ENCODE measurements at regions not wholly inside any gene's neighbourhood (a gene's known extent, or its start where the extent isn't known, plus 50 kb on each side); places are given as distances from the start of the nearest gene placed in this dataset.

DNA sequence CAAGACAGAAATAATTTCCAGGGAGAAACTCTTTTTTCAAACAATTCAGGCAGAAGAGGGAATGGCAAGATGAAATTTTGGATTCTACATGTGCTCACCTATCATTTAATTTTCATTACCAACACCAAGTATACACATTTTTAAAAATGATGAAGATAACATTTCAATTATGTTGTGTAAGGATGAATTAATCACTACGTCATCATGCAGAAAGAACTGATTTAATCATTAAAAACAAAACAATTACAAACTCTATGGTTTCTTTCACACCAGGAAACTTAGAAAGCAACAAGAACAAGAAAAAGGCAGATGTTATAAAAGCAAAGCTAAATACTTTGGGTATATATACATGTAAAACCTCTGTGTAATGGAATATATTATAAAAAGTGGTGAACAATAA, 668.5 kb downstream of the NCAM2 start:
- Histone ChIP-seq H3K9me3 (ENCODE audit: control insufficient read depth, insufficient read depth, low read length) (no peaks in the 10 kb centered on the region), H3K4me3 (ENCODE audit: low read depth, low read length) (no peak overlapping the region), H3K27me3 (ENCODE audit: control insufficient read depth, insufficient read depth, low read length) (no peaks in the 10 kb centered on the region), H3K9ac (ENCODE audit: low read depth, low read length) (no peak overlapping the region), H3K27ac (ENCODE audit: low read depth, low read length) (no peak overlapping the region), H3K4me1 (ENCODE audit: control insufficient read depth, insufficient read depth, low read length) (no peaks in the 10 kb centered on the region), H3K36me3 (ENCODE audit: control insufficient read depth, insufficient read depth, low read length) (no peaks in the 10 kb centered on the region)

DNA sequence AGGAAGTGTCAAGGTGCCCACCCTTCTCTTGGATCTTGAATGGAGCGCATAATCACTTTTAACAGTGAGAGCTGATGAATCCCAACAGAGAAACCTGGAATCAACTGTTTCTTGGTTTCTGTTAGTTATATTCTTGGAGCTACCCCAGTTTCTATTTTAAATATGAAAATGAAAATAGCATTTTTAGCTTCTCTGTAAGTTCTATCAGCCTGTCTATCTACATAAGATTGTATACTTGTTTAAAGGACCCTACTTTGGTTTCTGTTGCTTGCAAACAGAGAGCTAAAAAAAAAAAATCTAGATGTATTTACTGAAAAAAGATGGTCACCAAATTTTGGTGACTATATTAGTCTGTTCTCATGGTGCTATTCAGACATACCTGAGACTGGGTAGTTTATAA, 670.0 kb downstream of the NCAM2 start:
- H3K4me1 ChIP-seq (ENCODE audit: control insufficient read depth, insufficient read depth, low read length) = no peaks in the 10 kb centered on the region
- no peak overlapping the region for H3K4me3 ChIP-seq (ENCODE audit: low read depth, low read length)
- no peaks in the 10 kb centered on the region for H3K27me3 ChIP-seq (ENCODE audit: control insufficient read depth, insufficient read depth, low read length)
- no peaks in the 10 kb centered on the region for H3K36me3 ChIP-seq (ENCODE audit: control insufficient read depth, insufficient read depth, low read length)
- H3K27ac ChIP-seq (ENCODE audit: low read depth, low read length) = no peak overlapping the region
- H3K9me3 ChIP-seq (ENCODE audit: control insufficient read depth, insufficient read depth, low read length) = no peaks in the 10 kb centered on the region
- no peak overlapping the region for H3K9ac ChIP-seq (ENCODE audit: low read depth, low read length)

DNA sequence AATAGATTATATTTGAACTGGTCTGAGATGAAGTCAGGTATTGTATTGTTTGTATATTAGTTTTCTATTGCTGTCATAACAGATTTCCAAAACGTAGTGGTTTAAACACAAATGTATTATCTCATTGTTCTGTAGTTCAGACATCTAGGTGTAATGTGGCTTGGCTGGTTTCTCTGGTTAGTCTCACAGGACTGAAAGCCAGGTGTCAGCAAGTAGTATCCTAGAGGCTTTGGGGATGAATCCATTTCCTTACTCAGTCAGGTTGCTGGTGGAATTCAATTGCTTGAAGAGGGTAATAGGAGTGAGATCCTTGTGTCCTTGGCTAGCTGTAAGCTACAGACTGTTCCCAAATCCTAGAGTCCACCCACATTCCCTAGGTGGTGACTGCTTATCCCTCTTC, 675.8 kb downstream of the NCAM2 start:
- no peaks in the 10 kb centered on the region for H3K9me3 ChIP-seq (ENCODE audit: control insufficient read depth, insufficient read depth, low read length)

GRCh38 chr21:21675601-21676000, 677.4 kb downstream of the NCAM2 start:
- Histone ChIP-seq H3K27ac (ENCODE audit: low read depth, low read length) (no peak overlapping the region), H3K4me3 (ENCODE audit: low read depth, low read length) (no peak overlapping the region), H3K9me3 (ENCODE audit: control insufficient read depth, insufficient read depth, low read length) (no peaks in the 10 kb centered on the region), H3K9ac (ENCODE audit: low read depth, low read length) (no peak overlapping the region), H3K36me3 (ENCODE audit: control insufficient read depth, insufficient read depth, low read length) (no peaks in the 10 kb centered on the region), H3K4me1 (ENCODE audit: control insufficient read depth, insufficient read depth, low read length) (no peaks in the 10 kb centered on the region), H3K27me3 (ENCODE audit: control insufficient read depth, insufficient read depth, low read length) (no peaks in the 10 kb centered on the region)

More for the DNA sequence above, 675.8 kb downstream of the NCAM2 start:
- Histone ChIP-seq H3K4me3 (ENCODE audit: low read depth, low read length) (no peak overlapping the region), H3K9ac (ENCODE audit: low read depth, low read length) (no peak overlapping the region), H3K27ac (ENCODE audit: low read depth, low read length) (no peak overlapping the region), H3K27me3 (ENCODE audit: control insufficient read depth, insufficient read depth, low read length) (no peaks in the 10 kb centered on the region), H3K4me1 (ENCODE audit: control insufficient read depth, insufficient read depth, low read length) (no peaks in the 10 kb centered on the region), H3K36me3 (ENCODE audit: control insufficient read depth, insufficient read depth, low read length) (no peaks in the 10 kb centered on the region)

DNA sequence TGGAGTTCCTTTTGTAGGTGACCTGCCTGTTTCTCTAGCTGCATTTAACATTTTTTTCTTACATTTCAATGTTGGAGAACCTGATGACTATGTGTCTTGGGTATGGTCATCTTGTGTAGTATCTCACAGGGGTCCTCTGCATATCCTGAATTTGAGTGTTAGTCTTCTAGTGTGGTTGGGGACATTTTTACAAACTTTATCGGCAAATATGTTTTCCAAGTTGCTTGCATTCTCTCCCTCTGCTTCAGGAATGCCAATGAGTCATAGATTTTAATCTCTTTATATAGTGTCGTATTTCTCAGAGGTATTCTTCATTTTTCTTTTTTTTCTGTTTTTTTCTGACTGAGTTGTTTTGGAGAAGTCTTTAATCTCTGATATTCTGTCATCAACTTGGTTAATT, 684.0 kb downstream of the NCAM2 start:
- Histone ChIP-seq H3K27ac (ENCODE audit: low read depth, low read length) (no peak overlapping the region), H3K4me3 (ENCODE audit: low read depth, low read length) (no peak overlapping the region), H3K27me3 (ENCODE audit: control insufficient read depth, insufficient read depth, low read length) (no peaks in the 10 kb centered on the region), H3K9ac (ENCODE audit: low read depth, low read length) (no peak overlapping the region), H3K36me3 (ENCODE audit: control insufficient read depth, insufficient read depth, low read length) (no peaks in the 10 kb centered on the region), H3K9me3 (ENCODE audit: control insufficient read depth, insufficient read depth, low read length) (no peaks in the 10 kb centered on the region), H3K4me1 (ENCODE audit: control insufficient read depth, insufficient read depth, low read length) (no peaks in the 10 kb centered on the region)

- H3K27me3 ChIP-seq (ENCODE audit: control insufficient read depth, insufficient read depth, low read length) = no peaks in the 10 kb centered on the region
- H3K4me1 ChIP-seq (ENCODE audit: control insufficient read depth, insufficient read depth, low read length) = peaks cover 4% of the 10 kb centered on the region; the same call in 1 of the 2 replicates
- H3K4me3 ChIP-seq (ENCODE audit: low read depth, low read length) = no peak overlapping the region
- H3K9me3 ChIP-seq (ENCODE audit: control insufficient read depth, insufficient read depth, low read length) = no peaks in the 10 kb centered on the region
- H3K9ac ChIP-seq (ENCODE audit: low read depth, low read length) = no peak overlapping the region
- H3K27ac ChIP-seq (ENCODE audit: low read depth, low read length) = no peak overlapping the region
- H3K36me3 ChIP-seq (ENCODE audit: control insufficient read depth, insufficient read depth, low read length) = no peaks in the 10 kb centered on the region
Observed at GRCh38 chr21:21688889-21689288, 690.7 kb downstream of the NCAM2 start.

- Histone ChIP-seq H3K36me3 (ENCODE audit: control insufficient read depth, insufficient read depth, low read length) (no peaks in the 10 kb centered on the region), H3K4me3 (ENCODE audit: low read depth, low read length) (no peak overlapping the region), H3K9me3 (ENCODE audit: control insufficient read depth, insufficient read depth, low read length) (no peaks in the 10 kb centered on the region), H3K27ac (ENCODE audit: low read depth, low read length) (no peak overlapping the region), H3K27me3 (ENCODE audit: control insufficient read depth, insufficient read depth, low read length) (no peaks in the 10 kb centered on the region), H3K9ac (ENCODE audit: low read depth, low read length) (no peak overlapping the region), H3K4me1 (ENCODE audit: control insufficient read depth, insufficient read depth, low read length) (peaks cover 4% of the 10 kb centered on the region; the same call in 1 of the 2 replicates)
Observed at GRCh38 chr21:21690068-21690665, 692.0 kb downstream of the NCAM2 start.

DNA sequence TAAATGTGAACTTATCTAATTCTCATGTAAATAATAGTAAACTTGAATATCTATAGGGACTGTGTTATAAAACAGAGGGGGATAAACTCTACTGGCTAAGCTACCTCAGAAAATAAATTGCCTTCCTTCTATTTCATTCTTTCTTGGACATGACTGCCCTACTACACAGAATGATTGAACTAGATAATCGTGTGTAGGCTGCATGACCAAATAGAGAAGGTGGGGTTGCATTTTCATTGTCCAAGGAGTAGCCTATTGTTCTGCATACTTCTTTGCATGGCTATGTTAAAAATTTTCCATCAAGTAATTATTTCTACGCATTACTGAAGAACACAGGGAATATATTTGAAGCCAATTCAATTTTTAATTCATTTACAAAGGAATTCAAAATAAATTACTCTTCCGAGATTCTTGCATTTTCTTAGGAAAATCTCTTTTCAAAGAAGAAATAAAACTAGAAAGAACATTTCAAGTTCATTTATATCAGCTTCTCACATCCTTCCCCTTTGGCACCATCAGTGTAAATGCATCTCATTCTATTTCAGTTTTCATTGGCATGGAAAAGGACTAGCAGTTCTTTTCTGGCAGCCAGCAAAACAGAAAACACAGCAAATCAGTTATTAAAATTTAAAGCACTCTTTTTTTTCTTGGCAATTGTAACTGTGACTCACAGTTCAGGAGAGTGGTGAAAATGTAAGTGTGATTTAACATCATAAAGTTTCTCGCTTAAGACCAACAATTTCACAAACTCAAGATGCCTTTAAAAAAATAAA, 714.7 kb downstream of the NCAM2 start:
- H3K27me3 ChIP-seq (ENCODE audit: control insufficient read depth, insufficient read depth, low read length) = no peaks in the 10 kb centered on the region
- no peaks in the 10 kb centered on the region for H3K9me3 ChIP-seq (ENCODE audit: control insufficient read depth, insufficient read depth, low read length)
- H3K4me3 ChIP-seq (ENCODE audit: low read depth, low read length) = no peak overlapping the region
- H3K9ac ChIP-seq (ENCODE audit: low read depth, low read length) = no peak overlapping the region
- H3K27ac ChIP-seq (ENCODE audit: low read depth, low read length) = no peak overlapping the region
- H3K4me1 ChIP-seq (ENCODE audit: control insufficient read depth, insufficient read depth, low read length) = peaks cover 25% of the 10 kb centered on the region
- H3K36me3 ChIP-seq (ENCODE audit: control insufficient read depth, insufficient read depth, low read length) = no peaks in the 10 kb centered on the region

DNA sequence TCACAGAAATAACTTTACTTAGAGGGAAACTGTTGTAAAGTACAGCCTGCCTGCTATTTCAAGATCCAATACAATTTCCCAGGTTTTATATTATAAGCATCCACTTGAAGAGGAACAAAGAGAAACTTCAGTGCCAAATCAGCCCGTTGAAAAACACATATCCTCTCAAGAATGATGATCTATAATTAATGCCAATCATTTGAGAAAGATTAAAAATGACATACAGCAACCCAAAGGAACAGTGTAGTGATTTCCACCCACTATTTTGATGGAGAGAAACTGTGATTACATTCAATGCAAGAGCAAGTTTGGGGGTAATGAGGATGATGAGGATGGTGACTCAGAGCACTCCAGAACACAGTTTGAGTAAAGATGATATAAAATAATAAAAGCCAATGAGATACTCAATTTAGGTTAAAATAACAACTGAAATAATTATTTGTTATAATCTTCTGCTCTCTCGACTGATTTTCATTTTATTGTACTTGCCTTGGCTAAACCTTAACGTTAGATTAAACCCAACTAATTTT, 715.5 kb downstream of the NCAM2 start:
- H3K9ac ChIP-seq (ENCODE audit: low read depth, low read length) = no peak overlapping the region
- H3K4me3 ChIP-seq (ENCODE audit: low read depth, low read length) = no peak overlapping the region
- no peaks in the 10 kb centered on the region for H3K9me3 ChIP-seq (ENCODE audit: control insufficient read depth, insufficient read depth, low read length)
- H3K27me3 ChIP-seq (ENCODE audit: control insufficient read depth, insufficient read depth, low read length) = no peaks in the 10 kb centered on the region
- H3K36me3 ChIP-seq (ENCODE audit: control insufficient read depth, insufficient read depth, low read length) = no peaks in the 10 kb centered on the region
- H3K27ac ChIP-seq (ENCODE audit: low read depth, low read length) = no peak overlapping the region
- peaks cover 25% of the 10 kb centered on the region for H3K4me1 ChIP-seq (ENCODE audit: control insufficient read depth, insufficient read depth, low read length)

DNA sequence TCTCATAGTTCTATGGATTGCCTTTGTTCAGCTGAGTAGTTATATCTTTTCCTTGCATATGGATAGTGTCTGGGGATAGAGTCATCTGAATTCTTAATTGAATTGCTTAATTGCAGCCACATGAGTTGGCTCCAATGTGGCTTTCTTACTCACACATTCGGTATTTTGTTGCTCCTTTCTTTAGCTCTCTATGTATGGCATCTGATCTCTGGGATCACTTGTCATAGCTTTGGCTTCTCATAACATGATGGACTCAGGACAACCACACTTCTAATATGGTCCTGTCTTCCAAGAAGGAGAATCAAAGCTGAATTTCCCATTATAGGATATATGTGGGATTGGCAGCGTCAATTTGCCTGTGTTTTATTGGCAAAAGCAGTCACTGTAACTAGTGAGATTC, 716.2 kb downstream of the NCAM2 start:
- H3K9ac ChIP-seq (ENCODE audit: low read depth, low read length) = no peak overlapping the region
- peaks cover 25% of the 10 kb centered on the region for H3K4me1 ChIP-seq (ENCODE audit: control insufficient read depth, insufficient read depth, low read length)
- H3K27me3 ChIP-seq (ENCODE audit: control insufficient read depth, insufficient read depth, low read length) = no peaks in the 10 kb centered on the region
- H3K27ac ChIP-seq (ENCODE audit: low read depth, low read length) = no peak overlapping the region
- H3K9me3 ChIP-seq (ENCODE audit: control insufficient read depth, insufficient read depth, low read length) = no peaks in the 10 kb centered on the region
- no peak overlapping the region for H3K4me3 ChIP-seq (ENCODE audit: low read depth, low read length)
- H3K36me3 ChIP-seq (ENCODE audit: control insufficient read depth, insufficient read depth, low read length) = no peaks in the 10 kb centered on the region

- H3K4me3 ChIP-seq (ENCODE audit: low read depth, low read length) = no peak overlapping the region
- no peaks in the 10 kb centered on the region for H3K9me3 ChIP-seq (ENCODE audit: control insufficient read depth, insufficient read depth, low read length)
- no peaks in the 10 kb centered on the region for H3K27me3 ChIP-seq (ENCODE audit: control insufficient read depth, insufficient read depth, low read length)
- H3K27ac ChIP-seq (ENCODE audit: low read depth, low read length) = no peak overlapping the region
- H3K36me3 ChIP-seq (ENCODE audit: control insufficient read depth, insufficient read depth, low read length) = no peaks in the 10 kb centered on the region
- H3K9ac ChIP-seq (ENCODE audit: low read depth, low read length) = no peak overlapping the region
- H3K4me1 ChIP-seq (ENCODE audit: control insufficient read depth, insufficient read depth, low read length) = peaks cover 25% of the 10 kb centered on the region
Observed at GRCh38 chr21:21715266-21715969, 717.2 kb downstream of the NCAM2 start.
